Kidney glomerular epithelial cell (primary cell): ENCODE measurements at regions not wholly inside any gene's neighbourhood (a gene's known extent, or its start where the extent isn't known, plus 50 kb on each side); places are given as distances from the start of the nearest gene placed in this dataset.
"Not testable (repeated sequence)": the region's sequence is repeated elsewhere in the genome, so short reads cannot be mapped to it uniquely, and the experiment has no call there.

Source experiments
- DNase-seq: peaks from one replicate; lab custom pipeline; 2025; lab: John Stamatoyannopoulos, UW

DNA sequence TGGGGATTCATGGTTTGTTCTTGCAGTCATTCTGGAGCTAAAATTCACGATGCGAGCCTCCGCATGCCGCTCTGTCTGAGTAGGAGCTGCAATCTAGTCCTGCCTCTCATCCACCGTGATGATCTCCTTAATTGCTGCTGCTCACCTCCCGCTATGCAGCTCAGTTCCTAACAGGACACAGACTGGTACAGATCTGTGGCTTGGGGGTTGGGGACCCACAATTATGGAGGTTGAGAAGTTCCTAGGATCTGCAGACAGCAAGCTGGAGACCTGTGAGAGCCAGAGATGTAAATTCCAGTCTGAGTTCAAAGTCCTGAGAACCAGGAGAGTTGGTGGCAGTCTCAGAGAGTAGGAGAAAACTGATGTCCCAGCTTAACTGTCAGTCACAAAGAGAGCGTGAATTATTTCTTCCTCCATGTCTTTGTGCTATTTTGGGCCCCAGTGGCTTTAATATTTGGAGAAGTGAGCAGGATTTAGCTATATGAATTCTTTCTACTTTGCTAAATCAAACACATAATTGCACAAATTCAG lies 378.7 kb upstream of the MAN1A1 start:
- DNase-seq: no peak

DNA sequence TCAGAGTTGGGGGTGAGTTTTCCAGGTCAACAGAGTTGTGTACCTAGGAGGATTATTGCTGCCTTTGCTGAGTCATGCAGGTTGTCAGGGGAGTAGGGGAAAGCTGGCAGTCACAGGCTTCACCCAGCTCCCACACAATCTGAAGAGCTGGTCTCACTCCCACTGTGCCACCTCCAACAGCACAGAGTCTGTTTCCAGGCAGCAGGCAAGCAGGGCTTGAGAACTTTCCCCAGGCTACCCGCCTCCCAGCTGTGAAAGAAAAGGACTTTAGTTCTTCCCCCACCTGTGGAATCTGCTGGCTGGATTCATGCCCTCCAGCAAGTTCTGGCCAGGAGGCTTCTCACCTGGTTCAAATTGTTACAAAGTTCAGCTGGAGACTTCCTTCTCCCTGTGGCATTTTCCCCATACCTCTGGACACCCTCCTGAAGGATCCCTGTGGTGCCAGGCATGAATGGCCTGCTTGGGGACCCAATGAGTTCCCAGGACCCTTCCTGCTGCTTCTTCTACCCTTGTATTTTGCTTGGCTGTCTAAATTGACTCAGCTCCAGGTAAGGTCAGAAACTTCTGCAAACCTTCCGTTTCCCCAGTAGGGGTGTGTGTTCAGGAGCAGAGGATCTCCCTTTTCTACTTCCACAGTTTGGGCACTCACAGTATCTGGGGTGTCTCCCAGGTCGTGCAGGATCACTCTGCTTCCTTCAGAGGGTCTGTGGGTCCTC lies 378.1 kb upstream of the MAN1A1 start:
- DNase-seq: no peak

DNA sequence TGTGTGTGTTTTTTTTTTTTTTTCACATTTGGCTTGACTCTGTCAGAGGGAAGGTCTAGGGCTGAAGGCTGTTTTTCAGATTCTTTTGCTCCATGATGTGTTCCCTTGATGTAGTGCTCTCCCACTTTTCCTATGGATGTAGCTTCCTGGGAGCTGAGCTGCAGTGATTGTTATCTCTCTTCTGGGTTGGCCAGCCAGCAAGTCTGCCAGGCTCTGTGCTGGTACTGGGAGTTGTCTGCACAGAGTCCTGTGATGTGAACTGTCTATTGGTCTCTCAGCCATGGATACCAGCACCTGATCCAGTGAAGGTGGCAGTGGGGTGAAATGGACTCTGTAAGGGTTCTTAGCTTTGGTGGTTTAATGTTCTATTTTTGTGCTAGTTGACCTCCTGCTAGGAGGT lies 377.4 kb upstream of the MAN1A1 start:
- DNase-seq: not testable (repeated sequence)

DNA sequence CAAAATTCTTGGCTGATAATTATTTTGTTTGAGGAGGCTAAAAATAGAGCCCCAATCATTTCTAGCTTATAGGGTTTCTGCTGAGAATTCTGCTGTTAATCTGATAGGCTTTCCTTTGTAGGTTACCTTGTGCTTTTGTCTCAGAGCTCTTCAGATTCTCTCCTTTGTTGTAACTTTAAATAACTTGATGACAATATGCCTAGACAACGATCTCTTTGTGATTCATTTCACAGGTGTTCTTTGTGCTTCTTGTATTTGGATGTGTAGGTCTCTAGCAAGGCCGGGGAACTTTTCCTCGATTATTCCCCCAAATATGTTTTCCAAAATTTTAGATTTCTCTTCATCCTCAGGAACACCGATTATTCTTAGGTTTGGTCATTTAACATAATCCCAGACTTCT lies 376.5 kb upstream of the MAN1A1 start:
- no peak for DNase-seq

- no peak for DNase-seq
These were observed 370.6 kb upstream of the MAN1A1 start for GRCh38 chr6:119720160-119720559.

GRCh38 chr6:119717942-119718341 lies 368.4 kb upstream of the MAN1A1 start:
- DNase-seq: no peak

DNA sequence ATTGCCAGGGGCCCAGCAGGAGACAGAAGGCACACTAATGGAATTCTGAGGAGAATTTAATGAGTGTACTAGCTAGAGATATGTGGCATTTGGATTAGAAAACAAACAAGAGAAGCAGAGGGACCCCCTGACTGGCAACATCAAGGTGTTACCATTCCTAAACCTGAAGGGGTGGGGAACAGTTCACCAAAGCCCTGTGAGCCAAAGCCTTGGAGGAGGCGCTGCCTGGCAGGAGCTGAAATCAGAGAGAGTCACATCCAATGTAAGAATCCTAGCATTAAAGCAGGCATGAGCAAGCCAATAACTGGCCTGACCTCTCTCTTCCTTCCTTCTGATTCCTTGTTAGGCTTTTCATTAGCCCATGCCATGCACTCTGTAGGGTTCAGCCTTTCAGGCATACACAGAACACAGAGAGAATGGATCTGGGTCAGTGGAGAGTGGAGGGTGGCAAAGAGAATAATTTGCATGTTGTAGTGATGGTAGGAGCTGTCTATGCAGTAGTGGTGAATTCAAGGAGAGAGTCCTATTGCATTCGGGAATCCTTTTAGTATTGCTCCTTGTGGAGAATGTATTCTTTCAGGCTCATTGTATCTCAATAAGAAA lies 367.2 kb upstream of the MAN1A1 start:
- no peak for DNase-seq

DNA sequence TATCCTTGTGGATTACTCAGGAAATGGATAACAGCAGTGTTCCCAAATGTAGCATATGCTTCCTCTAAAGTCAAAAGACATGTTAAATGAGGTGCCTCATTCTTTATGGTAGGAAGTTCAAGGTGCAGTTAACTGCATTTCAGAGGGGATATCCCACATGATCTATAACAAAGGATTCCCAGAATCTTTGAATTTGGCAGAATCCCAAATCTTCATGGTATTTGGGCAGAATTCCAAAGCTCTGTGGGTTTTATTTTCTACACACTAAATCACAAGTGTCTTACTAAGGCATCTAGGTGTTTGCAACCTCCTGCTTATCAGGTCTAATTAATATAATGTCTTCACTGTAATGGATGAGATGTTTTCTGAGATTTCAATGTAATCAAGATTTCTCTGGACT lies 364.3 kb upstream of the MAN1A1 start:
- DNase-seq: no peak

- DNase-seq: no peak
These were observed 337.1 kb upstream of the MAN1A1 start for GRCh38 chr6:119686644-119687043.

DNA sequence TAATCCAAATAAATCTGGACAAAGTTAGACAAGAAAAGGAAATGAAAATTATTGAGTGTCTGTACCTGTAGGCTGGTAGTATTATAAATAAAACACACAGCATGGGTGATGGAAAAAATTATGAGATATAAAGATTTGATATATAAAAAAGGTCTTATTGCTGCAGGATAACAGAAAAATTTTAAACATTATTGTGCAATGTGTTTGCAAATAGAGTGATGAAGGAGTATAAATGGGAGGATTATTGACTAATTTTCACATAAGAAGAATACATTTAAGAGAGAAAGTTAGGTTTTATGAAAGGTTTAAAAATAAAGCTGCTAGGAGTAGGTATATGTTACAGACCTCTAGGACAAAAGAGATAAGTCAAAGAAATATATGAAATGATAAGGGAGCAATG lies 336.7 kb upstream of the MAN1A1 start:
- DNase-seq: no peak

DNA sequence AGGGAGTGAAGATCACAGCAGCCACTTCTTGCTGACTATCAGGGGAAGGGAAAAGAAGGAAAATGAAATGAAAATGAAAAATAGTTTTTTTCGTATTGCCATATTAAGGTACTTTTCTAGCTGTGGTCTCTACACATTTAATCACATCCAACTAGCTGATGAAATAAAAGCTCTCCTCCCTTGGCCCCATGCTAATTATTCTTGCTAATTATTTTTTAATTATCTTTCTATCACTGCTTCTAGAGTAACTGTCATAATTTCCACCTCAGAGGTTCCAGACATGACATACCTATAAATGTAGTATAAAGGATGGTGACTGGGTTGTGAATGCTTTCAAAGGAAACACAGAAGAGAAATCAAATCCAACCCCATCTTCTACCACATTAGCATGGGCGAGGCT lies 334.1 kb upstream of the MAN1A1 start:
- no peak for DNase-seq

DNA sequence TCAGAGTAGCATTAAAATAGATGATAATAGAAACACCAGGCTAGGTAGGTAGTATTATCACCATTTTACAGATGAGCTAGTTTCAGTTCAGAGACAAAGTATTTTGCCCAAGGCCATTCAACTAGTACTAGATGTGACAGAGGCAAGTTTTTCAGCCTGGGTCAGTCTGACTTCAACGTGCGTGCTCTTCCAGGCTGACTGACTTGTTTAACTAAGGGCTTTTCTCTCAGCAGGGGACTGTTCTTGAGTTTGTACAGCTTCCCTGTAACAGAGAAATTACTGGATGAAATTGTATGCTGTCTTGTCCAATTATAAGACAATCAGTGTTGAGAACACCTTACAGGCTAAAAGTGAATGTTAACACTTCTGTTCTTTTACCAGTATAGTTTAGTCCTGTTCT lies 333.5 kb upstream of the MAN1A1 start:
- no peak for DNase-seq

GRCh38 chr6:119678961-119679360 lies 329.4 kb upstream of the MAN1A1 start:
- no peak for DNase-seq

GRCh38 chr6:119677384-119677783 lies 327.8 kb upstream of the MAN1A1 start:
- no peak for DNase-seq

- DNase-seq: no peak
These were observed 327.4 kb upstream of the MAN1A1 start for GRCh38 chr6:119676961-119677360.

- DNase-seq: no peak
These were observed 326.7 kb upstream of the MAN1A1 start for GRCh38 chr6:119676230-119676629.

DNA sequence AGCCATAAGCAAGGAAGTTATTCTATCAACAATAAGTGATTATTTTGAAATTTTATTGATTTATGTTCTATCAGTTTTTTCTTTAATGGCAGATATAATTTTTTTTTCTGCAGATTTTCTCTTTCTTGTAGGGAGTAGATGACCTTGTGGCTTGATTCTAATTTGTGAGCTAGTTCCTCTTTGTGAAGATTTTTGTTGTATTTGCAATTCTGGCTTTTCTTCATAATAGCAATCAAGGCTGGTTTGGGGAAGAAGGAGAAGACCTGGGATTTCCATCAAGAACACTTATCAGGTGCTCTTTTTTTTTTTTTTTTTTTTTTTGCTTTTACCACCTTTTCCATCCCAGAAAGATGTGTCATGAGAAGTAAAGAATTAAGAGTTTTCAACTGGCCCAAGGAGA lies 324.2 kb upstream of the MAN1A1 start:
- no peak for DNase-seq

- no peak for DNase-seq
These were observed 323.2 kb upstream of the MAN1A1 start for GRCh38 chr6:119672725-119673124.

DNA sequence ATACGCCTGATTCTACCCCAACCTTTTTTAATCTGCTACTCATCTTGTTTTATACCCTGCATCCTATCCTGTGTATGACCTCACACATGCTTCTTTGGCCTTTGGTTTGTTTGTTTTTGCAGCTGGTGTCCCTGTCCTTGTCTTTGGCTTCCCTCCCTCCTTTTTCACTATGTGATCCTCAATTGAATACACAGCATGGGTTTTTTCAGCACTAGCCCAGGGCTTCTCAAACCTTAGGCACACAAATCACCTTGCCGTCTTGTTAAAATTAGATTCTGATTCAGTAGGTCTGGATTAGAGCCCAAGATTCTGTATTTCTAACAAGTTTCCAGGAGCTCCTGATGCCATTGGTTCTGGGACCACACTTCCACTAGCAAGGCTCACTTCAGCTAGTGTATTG lies 321.5 kb upstream of the MAN1A1 start:
- DNase-seq: no peak

DNA sequence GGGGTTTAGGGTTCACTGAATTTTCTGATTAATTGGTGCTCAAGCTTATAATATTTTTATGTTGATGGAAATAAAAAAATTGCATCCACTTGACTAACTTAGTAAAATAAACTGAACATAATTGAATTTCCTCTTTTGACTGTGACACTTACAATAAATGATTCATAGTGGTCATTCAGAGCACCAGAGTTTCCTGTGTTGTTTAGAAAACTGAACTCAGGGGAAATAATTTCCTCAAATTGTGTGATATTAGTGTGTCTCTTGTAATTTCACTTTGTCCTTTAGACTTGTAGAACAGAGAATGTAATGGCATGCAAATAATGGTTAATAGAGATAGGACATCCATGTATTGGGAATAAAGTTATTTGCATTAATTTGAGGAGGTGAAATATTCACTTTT lies 319.7 kb upstream of the MAN1A1 start:
- DNase-seq: no peak

DNA sequence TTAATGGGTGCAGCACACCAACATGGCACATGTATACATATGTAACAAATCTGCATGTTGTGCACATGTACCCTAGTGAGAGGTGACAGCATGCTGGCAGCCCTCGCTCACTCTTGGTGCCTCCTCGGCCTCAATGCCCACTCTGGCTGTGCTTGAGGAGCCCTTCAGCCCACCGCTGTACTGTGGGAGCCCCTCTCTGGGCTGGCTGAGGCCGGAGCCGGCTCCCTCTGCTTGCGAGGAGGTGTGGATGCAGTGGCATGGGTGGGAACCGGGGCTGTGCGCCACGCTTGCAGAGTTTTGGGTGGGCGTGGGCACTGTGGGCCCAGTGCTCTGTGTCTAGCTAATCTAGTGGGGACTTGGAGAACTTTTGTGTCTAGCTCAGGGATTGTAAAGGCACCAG lies 315.9 kb upstream of the MAN1A1 start:
- not testable (repeated sequence) for DNase-seq

- no peak for DNase-seq
These were observed 312.1 kb upstream of the MAN1A1 start for GRCh38 chr6:119661628-119662027.

GRCh38 chr6:119661078-119661477 lies 311.5 kb upstream of the MAN1A1 start:
- DNase-seq: no peak

DNA sequence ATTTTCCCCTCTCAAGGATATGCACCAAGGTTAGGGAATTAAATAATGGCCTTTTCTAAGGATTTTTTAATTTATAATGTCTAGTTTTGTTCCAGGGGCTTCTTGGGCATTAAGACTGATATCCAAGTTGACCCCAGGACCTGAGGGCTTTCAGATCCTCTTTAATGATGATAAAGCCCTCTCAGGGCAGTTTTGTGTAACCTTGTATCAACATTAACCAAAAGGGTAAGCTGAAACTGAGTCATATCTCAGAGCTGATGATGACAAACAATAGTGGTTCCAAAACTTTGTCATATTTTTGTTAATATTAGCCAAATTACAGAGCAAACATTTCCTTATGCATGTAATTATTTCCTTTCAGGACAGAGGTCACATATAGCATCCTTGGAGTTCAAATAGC lies 309.4 kb upstream of the MAN1A1 start:
- DNase-seq: no peak
